ENCODE measurements at regions not wholly inside any gene's neighbourhood (a gene's known extent, or its start where the extent isn't known, plus 50 kb on each side); places are given as distances from the start of the nearest gene placed in this dataset.

DNA sequence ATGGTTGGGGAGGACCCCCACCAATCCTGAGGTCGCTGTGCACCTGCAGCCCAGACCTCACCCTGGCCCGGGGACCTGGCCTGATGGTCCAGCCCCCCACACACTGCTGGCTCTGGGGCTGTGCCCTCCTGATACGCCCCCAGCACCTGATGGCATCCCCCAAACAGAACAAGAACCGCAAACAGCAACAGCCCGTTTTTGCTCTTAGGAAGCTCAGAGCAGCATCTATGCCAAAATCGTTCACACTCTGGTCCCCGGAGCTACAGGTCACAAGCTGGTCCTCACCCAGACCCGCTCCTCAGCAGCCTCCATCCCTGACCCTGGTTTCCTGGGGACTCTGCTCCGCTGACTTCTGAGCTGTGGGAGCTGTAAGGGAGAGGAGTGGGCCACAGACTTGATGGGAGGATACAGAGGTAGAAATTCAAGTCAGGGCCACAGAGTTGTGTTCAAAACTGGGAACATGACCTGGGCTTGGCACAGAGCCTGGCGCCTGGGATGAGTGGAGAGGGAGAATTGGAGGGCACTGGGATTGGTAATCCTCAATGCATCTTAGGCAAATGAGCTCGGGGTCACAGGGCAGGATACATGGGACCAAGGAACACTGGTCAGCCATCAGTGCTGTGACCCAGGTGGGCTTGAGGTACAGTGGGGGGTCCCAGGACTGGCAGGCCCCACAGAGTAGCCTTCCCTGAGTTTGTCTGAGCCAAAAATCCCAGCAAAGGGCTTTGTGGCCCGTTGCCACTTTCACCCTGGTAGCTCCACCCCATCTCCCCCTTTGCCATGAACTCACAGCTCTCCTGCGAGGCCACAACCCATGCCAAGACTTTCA lies 170.9 kb upstream of the RTL1 start:
- in situ Hi-C loops (cut with MboI; ENCODE audit: low pct_unique_long_range_greater_than_20kb, low sequenced_read_pairs, unreplicated experiment), result no loop called here
- TF ChIP-seq, protein P1, sequence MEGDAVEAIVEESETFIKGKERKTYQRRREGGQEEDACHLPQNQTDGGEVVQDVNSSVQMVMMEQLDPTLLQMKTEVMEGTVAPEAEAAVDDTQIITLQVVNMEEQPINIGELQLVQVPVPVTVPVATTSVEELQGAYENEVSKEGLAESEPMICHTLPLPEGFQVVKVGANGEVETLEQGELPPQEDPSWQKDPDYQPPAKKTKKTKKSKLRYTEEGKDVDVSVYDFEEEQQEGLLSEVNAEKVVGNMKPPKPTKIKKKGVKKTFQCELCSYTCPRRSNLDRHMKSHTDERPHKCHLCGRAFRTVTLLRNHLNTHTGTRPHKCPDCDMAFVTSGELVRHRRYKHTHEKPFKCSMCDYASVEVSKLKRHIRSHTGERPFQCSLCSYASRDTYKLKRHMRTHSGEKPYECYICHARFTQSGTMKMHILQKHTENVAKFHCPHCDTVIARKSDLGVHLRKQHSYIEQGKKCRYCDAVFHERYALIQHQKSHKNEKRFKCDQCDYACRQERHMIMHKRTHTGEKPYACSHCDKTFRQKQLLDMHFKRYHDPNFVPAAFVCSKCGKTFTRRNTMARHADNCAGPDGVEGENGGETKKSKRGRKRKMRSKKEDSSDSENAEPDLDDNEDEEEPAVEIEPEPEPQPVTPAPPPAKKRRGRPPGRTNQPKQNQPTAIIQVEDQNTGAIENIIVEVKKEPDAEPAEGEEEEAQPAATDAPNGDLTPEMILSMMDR (IDR thresholded peaks at IDR 0.05; ENCODE audit: extremely low read depth, insufficient read depth, missing control alignments), result no peak
- DNase-seq (ENCODE audit: low spot score), result no peak

DNA sequence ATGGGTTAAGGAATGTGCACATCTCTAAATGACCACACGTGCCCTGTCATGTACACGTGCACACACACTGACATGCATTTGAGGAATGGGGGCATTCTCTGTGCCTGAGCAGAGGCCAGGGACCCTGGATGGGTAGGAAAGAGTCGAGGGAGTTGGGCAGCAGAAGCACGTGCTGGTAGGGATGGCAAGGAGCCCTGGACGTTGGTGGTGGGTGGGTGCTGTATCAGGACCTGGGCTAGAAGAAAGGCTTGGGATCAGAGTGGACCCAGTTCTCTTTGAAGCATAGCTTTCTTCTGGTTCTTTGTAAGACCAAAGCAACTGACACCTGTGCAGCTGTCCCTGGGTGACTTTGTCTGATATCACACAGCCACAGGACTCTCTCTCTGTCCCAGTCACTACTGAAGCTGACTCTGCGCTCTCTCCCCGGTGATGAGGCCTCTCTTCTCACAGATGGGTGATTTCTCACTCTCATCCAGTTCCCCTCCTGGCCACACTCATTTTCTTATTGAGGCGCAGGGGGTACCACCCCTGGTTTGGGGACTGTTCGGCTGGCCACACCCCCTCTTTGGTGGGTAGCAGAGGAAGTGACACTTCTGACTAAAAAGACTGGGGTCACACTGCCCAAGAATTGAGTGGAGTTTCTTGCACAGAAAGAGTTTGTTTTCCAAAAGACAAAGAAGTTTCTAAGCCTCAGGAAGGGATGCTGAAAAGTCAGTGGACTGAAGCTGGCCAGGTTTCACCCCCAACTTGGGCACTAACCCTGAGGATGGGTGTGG lies 171.7 kb upstream of the RTL1 start:
- in situ Hi-C loops (cut with MboI; ENCODE audit: low pct_unique_long_range_greater_than_20kb, low sequenced_read_pairs, unreplicated experiment), result no loop called here
- TF ChIP-seq, protein P1 (IDR thresholded peaks at IDR 0.05; ENCODE audit: extremely low read depth, insufficient read depth, missing control alignments), result no peak
- peak; percentile 80 for DNase-seq (ENCODE audit: low spot score)

DNA sequence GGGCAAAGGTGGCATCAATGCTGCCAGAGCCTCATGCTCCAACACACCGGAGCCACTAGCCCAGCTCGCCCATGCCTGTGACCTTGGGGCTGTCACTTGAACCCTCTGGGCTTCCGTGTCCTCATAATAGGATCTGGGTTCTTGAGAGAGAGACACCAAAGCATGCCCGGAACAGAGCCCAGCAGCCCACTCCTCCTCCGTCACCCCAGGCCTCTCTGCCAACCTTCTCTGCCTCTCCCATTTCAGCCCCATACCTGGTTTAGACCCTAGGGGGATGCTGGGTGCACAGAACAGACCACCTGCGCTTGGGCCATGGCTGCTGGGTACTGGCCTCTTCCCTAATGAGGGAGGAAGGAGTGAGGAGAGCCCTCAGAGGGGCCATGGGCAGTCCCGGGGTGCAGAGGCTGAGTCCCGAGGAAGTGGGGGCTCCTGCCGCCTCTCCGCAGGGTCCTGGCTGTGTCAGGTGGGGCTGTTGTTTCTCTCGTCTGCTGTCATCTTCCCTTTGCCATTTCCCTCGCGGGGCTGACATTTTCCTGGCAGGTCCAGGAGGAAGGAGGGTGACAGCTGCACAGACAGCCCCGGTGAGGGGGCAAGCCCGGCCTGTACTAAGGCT lies 172.4 kb upstream of the RTL1 start:
- in situ Hi-C loops (cut with MboI; ENCODE audit: low pct_unique_long_range_greater_than_20kb, low sequenced_read_pairs, unreplicated experiment), result no loop called here
- TF ChIP-seq, protein P1 (IDR thresholded peaks at IDR 0.05; ENCODE audit: extremely low read depth, insufficient read depth, missing control alignments), result no peak
- DNase-seq (ENCODE audit: low spot score), result no peak

DNA sequence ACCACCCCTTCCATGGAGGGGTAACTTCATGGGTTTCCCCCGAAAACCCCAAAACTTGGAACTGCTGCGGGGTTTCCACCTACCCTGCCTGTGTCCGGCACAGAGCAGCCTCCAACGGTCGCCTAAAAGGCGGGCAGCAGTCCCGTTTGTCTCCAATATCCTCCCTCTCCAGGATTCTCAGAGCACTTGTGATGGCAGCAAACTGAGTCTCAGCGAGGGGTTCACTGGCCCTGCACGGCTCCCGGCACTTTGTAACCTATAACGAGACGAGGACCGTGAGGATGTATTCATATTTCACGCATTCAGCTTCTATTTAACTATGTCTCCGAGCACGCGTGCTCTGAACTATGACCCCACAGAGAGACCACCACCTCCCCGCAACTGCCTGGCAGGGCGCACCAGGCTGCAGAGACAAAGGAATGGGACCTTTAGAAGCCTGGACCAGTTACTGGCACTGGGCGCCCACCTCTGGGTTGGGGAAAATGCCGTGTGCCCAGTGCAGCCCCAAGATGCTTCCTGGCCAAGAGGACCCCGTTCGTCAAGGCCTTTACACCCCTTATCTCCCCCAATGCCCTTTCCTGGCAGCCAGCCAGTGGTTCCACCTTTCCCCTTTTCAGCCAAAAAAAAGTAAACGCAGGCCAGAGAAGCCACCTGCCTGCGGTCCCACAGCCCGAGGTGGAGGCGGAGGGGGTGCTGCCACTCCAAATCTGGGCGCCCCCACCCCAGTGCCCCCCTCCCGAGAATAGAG lies 173.1 kb upstream of the RTL1 start:
- TF ChIP-seq, protein P1 (IDR thresholded peaks at IDR 0.05; ENCODE audit: extremely low read depth, insufficient read depth, missing control alignments), result no peak
- in situ Hi-C loops (cut with MboI; ENCODE audit: low pct_unique_long_range_greater_than_20kb, low sequenced_read_pairs, unreplicated experiment), result no loop called here
- no peak for DNase-seq (ENCODE audit: low spot score)

DNA sequence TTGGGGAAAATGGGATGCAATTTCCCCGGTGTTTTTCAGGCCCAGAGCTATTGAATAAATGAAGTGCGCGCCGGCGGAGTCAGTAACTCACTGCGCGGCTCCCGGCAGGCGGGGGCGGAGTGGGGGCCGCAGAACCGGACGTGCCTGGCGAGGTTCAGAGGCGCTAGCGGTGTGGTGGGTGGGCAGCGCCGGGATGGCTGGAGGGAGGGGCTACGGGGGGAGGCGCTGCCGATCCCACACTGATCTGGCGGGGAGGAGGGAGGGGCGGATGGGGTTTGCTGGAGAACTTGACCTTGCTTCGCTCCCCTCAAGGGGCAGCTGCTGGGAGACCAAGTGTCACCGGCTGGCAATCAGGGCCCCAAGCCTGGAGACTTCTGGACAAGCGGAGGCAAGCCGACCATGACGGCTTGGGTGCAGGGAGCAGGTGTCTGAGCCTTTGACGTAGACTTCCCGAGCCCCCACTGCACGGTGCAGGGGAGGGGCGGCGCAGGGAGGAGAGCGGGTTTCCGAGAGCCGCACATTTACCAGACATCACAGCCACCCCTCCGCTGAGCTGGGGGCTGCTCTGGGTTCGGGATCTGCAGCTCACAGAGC lies 174.1 kb upstream of the RTL1 start:
- in situ Hi-C loops (cut with MboI; ENCODE audit: low pct_unique_long_range_greater_than_20kb, low sequenced_read_pairs, unreplicated experiment), result no loop called here

More for the DNA sequence above, 174.1 kb upstream of the RTL1 start:
- no peak for DNase-seq (ENCODE audit: low spot score)
- TF ChIP-seq, protein P1 (IDR thresholded peaks at IDR 0.05; ENCODE audit: extremely low read depth, insufficient read depth, missing control alignments), result no peak
